Forelimb muscle (tissue), 1 donor: ENCODE measurements at regions not wholly inside any gene's neighbourhood (a gene's known extent, or its start where the extent isn't known, plus 50 kb on each side); places are given as distances from the start of the nearest gene placed in this dataset.

Experiments used
- DNase-seq: peaks from one replicate; pipeline ENCODE4 v3.0.0-alpha.2; 2013; ENCODE audit warnings: low read depth

GRCh38 chr3:176794406-176794805, 402.9 kb downstream of the TBL1XR1 start:
- no peak for DNase-seq

- DNase-seq, result no peak
These were observed 407.3 kb downstream of the TBL1XR1 start for GRCh38 chr3:176789947-176790346.

- DNase-seq, result no peak
These were observed 408.0 kb downstream of the TBL1XR1 start for GRCh38 chr3:176789281-176789705.

GRCh38 chr3:176787506-176787905, 409.8 kb downstream of the TBL1XR1 start:
- no peak for DNase-seq

GRCh38 chr3:176785171-176785570, 412.1 kb downstream of the TBL1XR1 start:
- DNase-seq, result no peak

- DNase-seq, result no peak
These were observed 416.5 kb downstream of the TBL1XR1 start for GRCh38 chr3:176780766-176781165.

GRCh38 chr3:176776622-176777175, 420.6 kb downstream of the TBL1XR1 start:
- no peak for DNase-seq

- no peak for DNase-seq
These were observed 427.6 kb downstream of the TBL1XR1 start for GRCh38 chr3:176769547-176770190.

- DNase-seq, result no peak
These were observed 429.9 kb downstream of the TBL1XR1 start for GRCh38 chr3:176767385-176767784.

GRCh38 chr3:176766862-176767261, 430.4 kb downstream of the TBL1XR1 start:
- no peak for DNase-seq

GRCh38 chr3:176765382-176765900, 431.8 kb downstream of the TBL1XR1 start:
- no peak for DNase-seq

GRCh38 chr3:176759815-176760506, 437.3 kb downstream of the TBL1XR1 start:
- no peak for DNase-seq

- DNase-seq, result no peak
These were observed 439.9 kb downstream of the TBL1XR1 start for GRCh38 chr3:176757429-176757828.

- no peak for DNase-seq
These were observed 441.3 kb downstream of the TBL1XR1 start for GRCh38 chr3:176755977-176756376.

- no peak for DNase-seq
These were observed 441.7 kb downstream of the TBL1XR1 start for GRCh38 chr3:176755552-176755951.

GRCh38 chr3:176741664-176742047, 455.6 kb downstream of the TBL1XR1 start:
- DNase-seq, result no peak

- DNase-seq, result no peak
These were observed 456.2 kb downstream of the TBL1XR1 start for GRCh38 chr3:176740906-176741663.

GRCh38 chr3:176739159-176739558, 458.1 kb downstream of the TBL1XR1 start:
- DNase-seq, result no peak

GRCh38 chr3:176737480-176738110, 459.7 kb downstream of the TBL1XR1 start:
- DNase-seq, result no peak

GRCh38 chr3:176734146-176734545, 463.1 kb downstream of the TBL1XR1 start:
- DNase-seq, result no peak

GRCh38 chr3:176724394-176724759, 472.9 kb downstream of the TBL1XR1 start:
- DNase-seq, result no peak
